A673 (cell line): ENCODE measurements at regions not wholly inside any gene's neighbourhood (a gene's known extent, or its start where the extent isn't known, plus 50 kb on each side); places are given as distances from the start of the nearest gene placed in this dataset.

Experiments used
- BruUV-seq: library from RNA; stranded (reverse); fragments of 400-500 nt; replicated peaks from 2 replicates; lab custom pipeline; 2021; lab: Mats Ljungman, UMichigan
- CTCF ChIA-PET: fragments of 300-600 bp; sonication (Branson Sonifier 250); formaldehyde crosslinking; loops from one replicate; lab custom pipeline; 2022; ENCODE audit warnings: antibody characterized with exemption; lab: Charles Lee
- POLR2A ChIA-PET: fragments of 300-600 bp; sonication (Branson Sonifier 250); formaldehyde crosslinking; loops from one replicate; lab custom pipeline; 2022; ENCODE audit warnings: antibody characterized with exemption; ENCODE audit not compliant: low non-redundant PET; lab: Charles Lee
- DNase-seq: peaks from one replicate; pipeline ENCODE4 v3.0.0-alpha.2; 2015; ENCODE audit warnings: low spot score
- H3K27ac ChIP-seq: fragments of 200-600 bp; sonication (generic); 2 replicates; pipeline ENCODE4 v1.5.1; 2016; ENCODE audit warnings: mixed run types, low read depth, mild to moderate bottlenecking, mixed read lengths, antibody characterized with exemption, low read length; ENCODE audit not compliant: poor library complexity, severe bottlenecking
- H3K27me3 ChIP-seq: fragments of 200-600 bp; sonication (generic); replicated peaks from 2 replicates; pipeline ENCODE4 v1.6.1; 2017; ENCODE audit warnings: mixed run types, low read depth, mild to moderate bottlenecking, mixed read lengths, antibody characterized with exemption, low read length; ENCODE audit not compliant: insufficient read depth, poor library complexity
- H3K36me3 ChIP-seq: fragments of 200-600 bp; sonication (generic); 2 replicates; pipeline ENCODE4 v1.6.1; 2016; ENCODE audit warnings: mixed run types, mild to moderate bottlenecking, mixed read lengths, antibody characterized with exemption, low read length; ENCODE audit not compliant: insufficient read depth, poor library complexity, severe bottlenecking
- H3K4me1 ChIP-seq: fragments of 200-600 bp; sonication (generic); 2 replicates; pipeline ENCODE4 v1.6.1; 2017; ENCODE audit warnings: mixed run types, mild to moderate bottlenecking, mixed read lengths, antibody characterized with exemption, low read length; ENCODE audit not compliant: insufficient read depth, poor library complexity, severe bottlenecking
- H3K4me3 ChIP-seq: fragments of 200-600 bp; sonication (generic); 2 replicates; pipeline ENCODE4 v1.5.1; 2016; ENCODE audit warnings: low read depth, mixed run types, mild to moderate bottlenecking, mixed read lengths, low read length; ENCODE audit not compliant: poor library complexity, severe bottlenecking
- H3K9me3 ChIP-seq: fragments of 200-600 bp; sonication (generic); 2 replicates; pipeline ENCODE4 v1.6.1; 2016; ENCODE audit warnings: mixed run types, low read depth, mild to moderate bottlenecking, mixed read lengths, antibody characterized with exemption, low read length; ENCODE audit not compliant: poor library complexity, severe bottlenecking
- CTCF ChIP-seq: fragments of 300-800, 200-600 bp; sonication (generic); conservative IDR thresholded peaks from 2 replicates; pipeline ENCODE4 v1.5.1; 2017; ENCODE audit warnings: low read depth, mild to moderate bottlenecking, antibody characterized with exemption, low read length, moderate library complexity, mixed read lengths
- EZH2 ChIP-seq: fragments of 200-600 bp; sonication (generic); IDR thresholded peaks from 2 replicates; pipeline ENCODE4 v1.6.1; 2017; ENCODE audit warnings: borderline replicate concordance, low read depth, mild to moderate bottlenecking, mixed read lengths, antibody characterized with exemption, low read length; ENCODE audit not compliant: poor library complexity, severe bottlenecking
- intact Hi-C: fragments of 100-400 bp; cut with micrococcal nuclease; formaldehyde crosslinking; loops from one replicate; pipeline ENCODE4 v1.10.0; 2022; ENCODE audit not compliant: unreplicated experiment

DNA sequence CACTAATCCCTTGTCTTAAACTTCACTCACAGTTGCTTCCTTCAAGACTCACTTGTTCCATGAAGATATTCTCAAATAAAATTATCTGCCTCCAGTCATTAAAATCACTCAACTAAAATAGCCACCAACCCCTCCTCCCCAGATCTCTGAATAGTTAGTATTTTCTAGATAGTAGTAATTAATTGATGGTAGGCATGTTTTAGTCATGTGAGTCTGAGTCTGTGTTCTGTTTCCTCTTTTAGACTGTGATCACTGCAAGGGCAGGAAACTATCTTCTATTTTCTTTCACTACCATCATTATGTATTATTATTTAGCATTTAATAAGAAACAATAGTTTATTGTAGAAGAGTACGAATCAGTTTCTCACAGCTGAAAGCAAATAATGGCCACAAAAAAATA is 1080.5 kb downstream of the IGSF11 start:
- no peak overlapping the region for H3K4me3 ChIP-seq
- no peaks in the 10 kb centered on the region for H3K4me1 ChIP-seq
- H3K9me3 ChIP-seq: no peaks in the 10 kb centered on the region
- no peak for DNase-seq
- H3K27ac ChIP-seq: no peak overlapping the region
- H3K36me3 ChIP-seq: no peaks in the 10 kb centered on the region
- TF ChIP-seq EZH2: no peak
- TF ChIP-seq CTCF: no peak
- CTCF ChIA-PET: no interaction called here
- BruUV-seq: no TSS peak
- no peaks in the 10 kb centered on the region for H3K27me3 ChIP-seq
- intact Hi-C loops: no loop called here
- POLR2A ChIA-PET: no interaction called here

DNA sequence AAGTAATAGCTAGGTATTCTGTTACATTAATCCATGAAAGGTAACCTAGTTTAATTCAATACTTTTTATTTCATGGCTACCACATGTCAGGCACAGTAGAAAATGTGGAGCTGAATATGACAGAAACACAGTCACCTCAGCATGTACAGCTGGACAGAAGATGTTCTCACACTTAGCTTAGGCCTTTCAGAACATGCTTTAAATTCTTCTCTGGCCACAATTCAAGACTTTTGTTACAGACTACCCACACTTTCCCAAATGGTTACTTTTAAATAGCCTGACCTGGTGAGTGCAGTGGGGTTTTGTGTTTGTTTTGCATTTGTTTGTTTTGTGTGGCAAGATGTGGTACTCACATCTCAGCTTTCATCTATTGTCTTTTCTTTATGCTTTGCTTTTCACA is 1079.5 kb downstream of the IGSF11 start:
- POLR2A ChIA-PET: no interaction called here
- H3K36me3 ChIP-seq: no peaks in the 10 kb centered on the region
- no peak for TF ChIP-seq EZH2
- no peak for TF ChIP-seq CTCF
- CTCF ChIA-PET: no interaction called here
- H3K9me3 ChIP-seq: no peaks in the 10 kb centered on the region
- intact Hi-C loops: no loop called here
- H3K4me3 ChIP-seq: no peak overlapping the region
- no peaks in the 10 kb centered on the region for H3K4me1 ChIP-seq
- no peaks in the 10 kb centered on the region for H3K27me3 ChIP-seq
- no peak for DNase-seq
- H3K27ac ChIP-seq: no peak overlapping the region
- BruUV-seq: no TSS peak

- POLR2A ChIA-PET: no interaction called here
- no peaks in the 10 kb centered on the region for H3K4me1 ChIP-seq
- no peak for TF ChIP-seq EZH2
- TF ChIP-seq CTCF: no peak
- H3K27ac ChIP-seq: no peak overlapping the region
- no peaks in the 10 kb centered on the region for H3K27me3 ChIP-seq
- intact Hi-C loops: no loop called here
- H3K9me3 ChIP-seq: no peaks in the 10 kb centered on the region
- H3K36me3 ChIP-seq: no peaks in the 10 kb centered on the region
- CTCF ChIA-PET: no interaction called here
- no peak for DNase-seq
- H3K4me3 ChIP-seq: no peak overlapping the region
- BruUV-seq: no TSS peak
Measured at GRCh38 chr3:117958027-117958426, 1076.6 kb downstream of the IGSF11 start.
